GM18505 (cell line): ENCODE measurements at regions not wholly inside any gene's neighbourhood (a gene's known extent, or its start where the extent isn't known, plus 50 kb on each side); places are given as distances from the start of the nearest gene placed in this dataset.
"Not testable (repeated sequence)": the region's sequence is repeated elsewhere in the genome, so short reads cannot be mapped to it uniquely, and the experiment has no call there.

Experiments
- ATAC-seq: cut with Tn5 transposase; IDR thresholded peaks from one replicate; pipeline ENCODE4 v1.9.1; 2021; ENCODE audit not compliant: unreplicated experiment
- POLR2A ChIP-seq: IDR thresholded peaks from 4 replicates; pipeline ENCODE4 v1.6.1; 2011; ENCODE audit warnings: borderline replicate concordance; ENCODE audit not compliant: insufficient read depth, insufficient read length; ENCODE audit errors: extremely low read depth

DNA sequence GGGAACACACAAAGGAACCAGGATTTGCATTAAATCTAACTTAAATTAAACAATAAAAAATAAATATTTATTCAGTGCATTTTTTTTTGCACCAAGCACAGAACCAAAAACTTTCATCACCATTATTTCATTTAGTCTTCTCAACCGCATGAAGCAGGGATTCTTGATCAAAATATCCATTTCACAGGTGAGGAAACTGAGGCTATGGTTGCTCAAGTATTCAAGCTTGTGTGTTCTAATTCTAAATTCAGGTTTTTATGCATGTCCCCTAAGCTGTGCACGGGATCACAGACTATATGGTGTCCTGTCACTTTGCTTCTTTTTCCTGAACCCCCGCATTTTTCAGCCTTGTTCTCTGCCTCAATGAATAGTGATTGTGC lies 64.3 kb upstream of the BCL6 start:
- TF ChIP-seq POLR2A = no peak

DNA sequence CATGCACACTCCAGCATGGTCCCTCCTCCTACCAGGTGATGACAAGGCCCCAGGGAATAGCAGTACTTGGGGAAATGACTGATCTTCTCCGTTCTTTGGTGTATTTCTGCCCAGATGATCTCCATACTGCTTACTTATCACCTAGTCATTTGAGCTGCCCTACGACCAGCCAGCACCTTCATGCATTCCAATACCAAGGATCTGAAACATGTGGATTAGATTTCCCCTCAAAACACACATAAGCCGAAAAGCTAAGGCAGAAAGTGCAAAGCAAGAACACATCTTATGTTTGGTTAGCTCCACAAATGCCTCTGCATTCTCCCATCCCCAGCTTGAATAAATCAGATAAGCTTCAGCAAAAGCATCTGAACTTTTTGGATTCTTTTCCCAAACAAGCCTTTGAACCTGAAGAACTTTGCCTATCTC lies 64.8 kb upstream of the BCL6 start:
- TF ChIP-seq POLR2A = no peak
- ATAC-seq = no peak

More for the DNA sequence above, 64.3 kb upstream of the BCL6 start:
- no peak for ATAC-seq

DNA sequence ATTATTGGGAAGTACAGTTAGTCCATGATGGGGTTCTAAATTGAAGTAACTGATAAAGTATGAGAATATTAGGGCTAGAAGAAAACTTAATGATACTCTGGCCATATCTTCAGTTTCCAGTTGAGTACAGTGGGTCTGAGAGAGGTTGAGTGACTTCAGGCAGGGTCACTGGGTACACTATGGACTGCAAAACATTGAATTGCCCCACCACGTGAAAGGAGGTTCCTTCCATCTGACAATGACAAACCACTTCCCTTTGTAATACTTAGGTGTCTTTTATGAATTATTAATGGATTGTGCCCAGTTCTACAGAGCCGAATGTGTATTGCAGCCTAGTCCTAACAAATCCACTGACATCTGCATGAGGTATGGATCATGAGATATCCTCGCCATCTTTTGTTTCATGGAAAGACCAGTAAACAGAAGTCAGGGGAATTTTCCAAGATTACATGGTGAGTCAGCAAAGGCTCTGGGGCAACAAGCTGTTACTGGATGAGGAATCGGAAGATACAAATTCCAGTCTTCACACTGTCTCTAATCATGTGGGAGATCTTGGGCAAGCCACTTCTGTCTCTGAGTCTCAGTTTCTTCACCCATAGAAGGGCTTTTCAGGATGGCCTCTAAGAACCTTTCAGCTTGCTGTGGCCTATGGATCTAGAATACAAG lies 66.5 kb upstream of the BCL6 start:
- no peak for TF ChIP-seq POLR2A
- ATAC-seq = no peak

DNA sequence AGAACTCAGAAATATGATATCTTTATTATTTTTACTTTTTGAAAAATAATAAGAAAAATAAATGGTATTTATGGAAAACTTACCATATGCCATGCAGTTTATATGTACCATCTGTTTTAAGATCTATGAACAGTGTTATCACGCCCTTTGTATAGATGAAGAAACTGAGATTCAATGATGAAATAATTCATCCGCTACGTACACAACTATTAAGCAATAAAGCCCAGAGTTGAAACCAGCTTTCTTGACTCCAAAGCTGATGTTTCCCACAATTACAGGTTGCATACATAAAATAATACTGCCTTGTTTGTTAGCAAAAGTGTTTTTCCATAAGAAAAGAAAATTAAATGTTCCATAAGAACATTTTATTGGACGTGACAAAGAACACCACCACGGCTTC lies 67.2 kb upstream of the BCL6 start:
- no peak for TF ChIP-seq POLR2A

DNA sequence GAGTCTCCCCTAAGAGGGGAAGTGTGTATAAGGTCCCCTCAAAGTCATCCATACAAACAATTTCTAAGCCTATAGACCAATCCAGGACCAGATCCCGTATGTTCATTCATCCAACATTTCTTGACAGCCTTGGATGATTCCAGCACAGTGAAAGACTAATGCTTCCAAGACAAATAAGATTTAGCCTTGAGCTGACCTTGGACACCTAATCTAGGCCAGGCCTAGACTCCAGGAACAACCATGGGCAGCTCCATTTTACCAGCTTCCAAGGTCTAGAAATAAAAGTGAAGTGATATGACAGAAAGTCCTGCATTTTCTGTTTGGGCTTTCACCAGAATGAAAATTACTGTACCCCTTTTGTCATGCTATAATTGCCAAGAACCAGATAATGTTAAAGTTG lies 67.9 kb upstream of the BCL6 start:
- ATAC-seq = no peak
- no peak for TF ChIP-seq POLR2A

More for the DNA sequence above, 67.2 kb upstream of the BCL6 start:
- ATAC-seq = no peak

DNA sequence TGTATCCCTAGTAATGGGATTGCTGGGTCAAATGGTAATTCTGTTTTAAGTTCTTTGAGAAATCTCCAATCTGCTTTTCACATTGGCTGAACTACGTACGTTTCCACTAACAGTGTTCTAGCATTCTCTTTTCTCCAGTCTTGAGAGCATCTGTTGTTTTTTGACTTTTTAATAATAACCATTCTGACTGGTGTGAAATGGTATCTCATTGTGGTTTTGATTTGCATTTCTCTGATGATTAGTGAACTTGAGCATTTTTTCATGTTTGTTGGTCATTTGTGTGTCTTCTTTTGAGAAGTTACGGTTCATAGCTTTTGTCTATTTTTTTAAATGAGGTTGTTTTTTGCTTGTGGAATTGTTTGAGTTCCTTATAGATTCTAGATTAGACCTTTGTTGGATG lies 72.5 kb upstream of the BCL6 start:
- ATAC-seq = not testable (repeated sequence)

DNA sequence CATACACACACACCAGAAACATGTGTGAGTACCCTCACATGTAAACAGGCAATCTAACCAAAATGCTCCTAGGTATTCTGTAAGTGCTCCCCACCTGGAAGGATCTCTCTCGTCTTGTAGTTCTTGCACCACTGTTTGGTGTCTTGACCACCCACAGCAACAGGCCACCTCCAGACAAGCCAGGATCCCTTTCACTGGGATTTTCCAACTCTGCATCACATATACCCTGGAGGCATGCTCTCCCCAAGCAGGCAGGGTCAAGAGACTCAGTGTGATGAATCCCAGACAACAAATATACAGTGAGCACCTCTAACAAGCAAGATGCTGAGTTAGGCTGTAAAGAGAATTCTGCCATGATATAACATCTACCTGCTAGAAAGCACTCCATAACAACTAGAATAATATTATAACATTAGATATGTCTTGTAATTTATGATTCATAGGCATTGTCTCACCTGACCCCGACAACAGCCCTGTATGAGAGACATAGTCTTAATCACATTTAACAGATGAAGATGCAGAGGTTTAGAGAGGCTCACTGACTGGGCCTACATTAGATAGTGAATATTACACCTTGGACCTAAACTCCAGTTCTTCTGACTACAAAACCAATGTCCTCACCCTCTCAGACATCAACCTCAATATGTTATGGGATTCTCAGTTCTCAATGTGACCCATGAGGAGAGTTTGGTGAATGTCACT lies 76.5 kb upstream of the BCL6 start:
- no peak for TF ChIP-seq POLR2A
- no peak for ATAC-seq

DNA sequence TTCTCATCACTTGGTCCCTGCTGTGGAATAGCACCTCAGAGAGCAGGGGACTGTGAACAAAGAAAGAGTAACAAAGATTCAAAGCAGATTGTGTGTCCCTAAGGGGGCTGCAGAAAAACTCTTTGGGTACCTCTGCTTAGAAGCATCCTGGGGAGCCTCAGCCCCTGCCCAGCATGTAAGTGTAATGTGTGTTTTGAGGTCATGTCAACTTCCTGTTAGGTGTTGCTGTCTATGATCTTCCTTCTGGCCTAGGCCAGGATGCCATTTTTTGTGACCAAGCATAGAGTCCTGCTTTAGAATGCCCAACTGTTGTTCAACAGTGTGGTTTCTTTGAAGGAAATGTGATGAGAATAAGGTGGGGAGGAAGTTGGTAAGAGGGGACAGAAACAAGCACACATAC lies 77.1 kb upstream of the BCL6 start:
- no peak for TF ChIP-seq POLR2A

DNA sequence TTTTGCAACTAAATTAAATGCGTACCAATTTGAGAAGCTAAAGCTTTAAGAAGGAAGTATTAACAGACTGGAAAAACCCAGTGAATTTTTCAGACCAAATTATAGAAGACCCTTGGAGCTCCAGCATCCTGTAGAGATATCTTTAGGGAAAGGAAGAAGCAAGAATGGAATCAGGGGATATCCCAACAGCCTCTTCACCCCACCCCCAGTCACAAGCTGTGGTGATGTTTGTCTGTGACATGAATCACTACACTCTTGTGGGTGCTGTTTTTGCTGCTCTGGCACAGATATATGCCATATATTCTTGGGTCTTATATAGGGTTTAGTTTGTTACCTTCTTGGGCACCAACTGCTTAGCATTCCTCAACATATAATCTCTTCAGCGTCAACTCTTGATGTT lies 78.5 kb upstream of the BCL6 start:
- no peak for ATAC-seq
- TF ChIP-seq POLR2A = no peak

More for the DNA sequence above, 77.1 kb upstream of the BCL6 start:
- ATAC-seq = no peak

DNA sequence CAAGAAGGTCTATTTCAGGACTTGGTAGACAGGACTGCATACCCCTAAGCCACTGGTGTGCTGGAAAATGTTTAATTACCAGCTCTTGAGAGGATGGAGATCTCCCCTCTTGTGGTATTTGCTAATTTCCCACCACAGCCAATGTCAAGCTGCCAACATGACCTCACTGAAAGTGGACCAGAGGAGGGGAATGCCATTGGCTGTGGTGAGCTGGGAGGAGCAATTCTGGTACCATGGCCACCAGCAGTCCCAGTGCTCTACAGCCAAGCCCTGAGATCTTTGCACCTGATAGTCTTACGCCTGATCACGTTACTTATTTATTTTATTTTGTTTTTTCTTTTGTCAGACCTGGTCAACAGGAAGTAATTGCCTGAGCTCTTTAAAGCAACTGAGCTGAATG lies 82.5 kb upstream of the BCL6 start:
- ATAC-seq = no peak

DNA sequence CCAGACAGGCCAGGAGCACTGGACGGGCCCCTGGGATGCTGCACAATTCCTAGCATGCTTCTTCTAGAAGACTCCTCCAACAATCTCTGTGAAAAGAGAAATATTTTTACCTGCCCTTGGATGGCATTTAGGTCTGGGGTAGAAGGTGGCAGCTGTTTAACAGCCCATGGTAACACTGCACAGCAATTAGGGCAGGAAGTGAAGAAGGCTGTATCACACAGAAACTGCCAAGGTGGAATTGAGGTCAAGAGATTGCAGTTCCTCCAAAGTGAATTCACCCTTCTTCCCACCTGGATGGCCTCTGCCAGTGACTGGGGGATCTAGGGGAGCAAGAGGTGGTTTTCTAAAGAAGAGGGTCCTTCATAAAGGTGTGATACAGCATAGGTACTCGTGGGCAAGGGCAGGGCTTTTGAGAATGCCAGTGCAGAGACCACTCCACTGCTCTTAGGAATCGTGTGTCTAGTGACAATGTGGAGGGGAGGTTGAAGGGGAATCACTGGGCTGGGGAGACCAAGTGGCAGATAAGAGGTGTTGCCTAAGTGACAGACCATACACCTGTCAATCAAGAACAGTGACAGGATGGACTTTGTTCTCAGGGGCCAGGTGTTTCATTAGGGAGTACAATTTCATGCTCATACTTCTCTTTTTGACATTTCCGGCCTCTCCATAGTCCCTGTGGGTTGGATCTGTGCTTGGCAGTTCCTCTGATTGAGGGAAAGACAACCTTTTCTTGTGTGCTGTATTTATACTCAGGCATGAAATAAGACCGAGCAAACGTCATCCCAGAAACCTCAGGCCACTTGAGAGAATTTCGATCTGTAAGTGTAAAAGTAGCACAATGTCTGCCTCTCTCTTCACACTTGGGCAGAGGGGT lies 83.5 kb upstream of the BCL6 start:
- peak; percentile 84 for ATAC-seq

More for the DNA sequence above, 82.5 kb upstream of the BCL6 start:
- no peak for TF ChIP-seq POLR2A

DNA sequence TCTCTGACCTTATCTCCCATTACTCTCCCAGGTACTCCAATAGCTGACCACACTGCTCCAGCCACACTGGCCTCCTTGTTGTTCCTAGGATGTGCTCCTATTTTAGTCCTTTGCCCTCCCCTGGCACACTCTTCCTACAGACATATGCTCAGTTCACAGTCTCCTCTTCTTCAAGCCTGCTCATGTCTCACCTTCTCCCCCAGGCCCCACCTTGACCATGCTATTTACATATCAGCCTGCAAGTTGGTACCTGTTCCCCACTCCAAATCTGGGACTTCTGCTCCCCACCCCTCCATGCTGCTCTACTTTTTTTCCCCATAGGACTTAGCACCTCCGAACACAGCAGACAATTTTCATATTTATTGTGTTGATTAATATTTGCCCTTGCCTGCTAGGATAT lies 84.9 kb upstream of the BCL6 start:
- no peak for ATAC-seq
- no peak for TF ChIP-seq POLR2A

More for the DNA sequence above, 83.5 kb upstream of the BCL6 start:
- TF ChIP-seq POLR2A = no peak

DNA sequence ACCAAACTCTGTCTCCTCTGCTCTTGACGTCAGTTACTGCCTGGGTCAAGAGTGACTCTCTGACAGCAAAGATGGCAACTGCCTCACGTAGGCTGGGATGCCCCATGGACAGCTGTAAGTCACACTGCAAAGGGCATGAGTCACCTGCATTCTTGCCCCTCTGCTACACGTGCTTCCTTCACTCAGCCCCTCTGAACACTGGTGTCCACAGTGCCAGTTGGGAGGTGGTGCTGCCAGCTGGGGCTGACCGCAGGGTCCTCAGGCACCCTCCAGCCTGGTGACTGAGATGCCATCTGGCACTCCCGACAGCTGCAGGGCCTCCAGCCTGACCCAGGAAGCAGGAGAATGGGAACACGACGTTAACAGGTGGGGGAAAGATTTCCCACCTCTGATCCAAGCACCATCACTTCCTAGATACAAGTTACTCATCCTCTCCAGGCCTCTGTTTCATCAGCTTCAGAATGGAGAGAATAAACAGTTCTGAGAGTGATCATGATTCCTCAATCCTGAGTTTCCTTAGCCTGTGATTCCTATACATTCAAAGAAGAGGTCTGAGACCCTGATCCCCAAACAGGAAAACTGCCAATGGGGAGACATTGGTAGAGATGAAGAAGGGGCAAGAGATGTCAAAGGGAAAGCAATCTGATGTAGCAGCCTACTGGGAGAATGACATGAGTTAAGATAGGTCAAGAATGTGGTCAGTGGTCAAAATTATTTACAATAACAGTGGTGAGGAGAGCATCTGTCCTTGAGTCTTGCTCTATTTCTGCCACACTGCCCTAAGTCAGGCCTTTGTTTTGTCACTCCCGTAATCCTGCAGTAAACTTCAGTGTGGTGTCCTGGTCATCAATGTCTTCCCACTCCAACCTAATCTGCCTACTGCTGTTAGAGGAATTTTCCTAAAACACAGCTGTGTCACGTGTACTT lies 86.1 kb upstream of the BCL6 start:
- TF ChIP-seq POLR2A = no peak
- ATAC-seq = no peak

DNA sequence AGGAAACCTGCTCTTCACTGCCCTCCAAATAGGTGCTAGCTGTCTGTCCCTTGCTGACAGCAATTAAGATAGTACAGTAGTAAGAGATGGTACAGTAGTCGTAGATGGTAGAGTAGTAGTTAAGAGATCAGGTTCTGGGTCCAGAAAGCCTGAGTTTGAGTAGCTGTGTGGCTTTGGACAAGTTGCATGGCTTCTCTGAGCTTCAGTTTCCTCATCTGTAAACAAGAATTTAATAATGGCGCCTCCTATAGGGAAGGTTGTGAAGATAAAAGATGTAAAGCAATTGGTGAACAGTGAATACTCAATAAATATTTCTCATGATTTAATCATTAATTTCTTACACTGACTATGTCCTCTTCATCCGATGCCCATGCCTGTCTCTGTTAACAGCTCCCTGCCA lies 86.9 kb upstream of the BCL6 start:
- ATAC-seq = no peak
- TF ChIP-seq POLR2A = no peak
